ENCODE measurements at regions not wholly inside any gene's neighbourhood (a gene's known extent, or its start where the extent isn't known, plus 50 kb on each side); places are given as distances from the start of the nearest gene placed in this dataset.
"Not testable (repeated sequence)": the region's sequence is repeated elsewhere in the genome, so short reads cannot be mapped to it uniquely, and the experiment has no call there.

DNA sequence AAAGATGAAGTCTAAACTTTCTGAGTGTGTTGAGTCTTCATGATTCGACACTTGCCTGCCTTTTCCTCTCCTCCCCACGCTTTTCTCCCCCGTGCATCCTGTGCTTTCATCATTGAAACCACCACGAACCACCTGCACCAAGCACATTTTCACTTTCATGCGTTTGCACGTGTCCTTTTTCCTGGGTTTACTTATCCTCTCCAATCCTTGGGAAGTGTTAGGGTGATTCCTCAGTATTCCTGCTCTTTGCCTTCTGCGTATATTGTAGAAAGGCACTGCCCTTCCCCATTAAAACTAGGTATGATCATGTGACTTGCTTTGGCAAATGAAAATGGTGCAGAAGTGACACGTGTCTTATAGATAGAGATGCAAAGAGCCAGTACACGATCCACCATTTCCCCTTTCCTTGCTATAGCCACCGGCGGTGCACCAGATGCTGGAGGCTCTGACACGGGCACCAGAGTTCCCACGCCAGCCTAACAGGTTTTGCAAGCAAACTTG, 106.6 kb downstream of the BRMS1L start:
- DNase-seq, result no peak

DNA sequence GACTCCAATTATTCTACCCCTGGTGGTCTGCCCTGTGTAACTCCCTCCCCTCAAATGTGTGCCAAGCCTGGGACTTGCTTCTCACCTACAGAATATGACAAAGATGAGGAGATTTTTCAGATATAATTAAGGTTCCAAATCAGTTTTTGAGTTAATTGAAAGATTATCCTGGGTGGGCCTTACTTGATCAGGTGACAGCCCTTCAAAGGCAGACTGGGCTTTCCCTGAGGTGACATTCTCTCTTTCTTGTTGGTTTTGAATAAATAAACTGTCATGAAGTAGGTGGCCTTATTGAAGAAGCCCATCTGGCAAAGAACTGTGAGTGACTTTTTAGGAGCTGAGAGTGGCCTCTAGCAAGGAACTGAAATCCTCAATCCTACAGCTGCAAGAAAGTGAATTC, 106.0 kb downstream of the BRMS1L start:
- DNase-seq, result no peak

DNA sequence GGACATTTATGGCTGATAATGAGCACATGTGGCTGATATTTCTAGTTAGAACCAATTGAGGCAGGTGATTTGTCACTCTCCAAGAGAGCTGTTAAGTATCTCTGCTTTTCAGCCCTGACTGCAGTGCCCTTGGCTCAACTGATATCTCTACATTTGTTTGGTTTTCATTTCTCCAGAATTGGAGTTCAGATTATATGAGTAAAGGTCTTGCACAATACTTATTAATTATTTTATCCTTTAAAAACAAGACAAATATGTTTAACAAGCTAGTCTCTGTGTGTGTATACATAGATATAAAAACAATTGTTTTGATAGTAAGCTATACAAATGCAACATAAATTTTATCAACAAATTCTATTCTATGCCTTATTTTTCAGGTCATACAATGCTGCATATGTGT, 105.2 kb downstream of the BRMS1L start:
- no peak for DNase-seq

DNA sequence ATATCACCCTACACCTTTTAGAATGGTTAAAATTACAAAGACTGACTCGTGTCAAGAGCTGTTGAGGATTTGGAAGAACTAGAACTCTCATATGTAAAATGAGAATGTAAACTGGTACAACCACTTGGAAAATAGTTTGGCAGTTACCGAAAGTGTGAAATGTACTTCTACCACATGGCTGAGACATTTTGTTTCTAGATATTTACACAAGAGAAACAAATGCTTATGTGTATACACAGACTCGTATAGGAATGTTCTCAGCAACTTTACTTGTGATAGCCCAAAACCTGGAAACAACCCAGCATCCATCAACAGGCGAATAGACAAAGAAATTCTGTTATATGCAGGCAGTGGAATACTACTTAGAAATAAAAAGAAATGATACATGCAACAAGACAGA, 103.0 kb downstream of the BRMS1L start:
- DNase-seq, result peak; percentile 58

DNA sequence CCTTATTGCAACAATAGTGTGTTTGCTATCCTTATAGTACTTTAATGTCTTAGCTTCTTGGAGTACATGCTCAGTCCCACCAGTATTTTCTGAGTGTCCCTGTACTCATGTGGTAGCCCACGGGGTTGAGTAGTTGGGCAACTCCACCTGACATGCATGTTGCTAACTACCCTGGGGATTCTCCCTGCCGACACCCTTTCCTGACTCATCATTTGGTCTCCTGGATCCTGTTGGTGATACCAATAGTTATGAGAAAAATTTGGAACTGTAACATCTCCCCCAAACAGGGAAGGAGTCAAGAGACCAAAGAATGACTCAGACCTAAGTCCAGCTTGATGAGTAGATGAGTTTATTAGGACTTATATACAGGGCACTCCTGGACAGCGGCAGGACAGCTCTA, 101.6 kb downstream of the BRMS1L start:
- no peak for DNase-seq

DNA sequence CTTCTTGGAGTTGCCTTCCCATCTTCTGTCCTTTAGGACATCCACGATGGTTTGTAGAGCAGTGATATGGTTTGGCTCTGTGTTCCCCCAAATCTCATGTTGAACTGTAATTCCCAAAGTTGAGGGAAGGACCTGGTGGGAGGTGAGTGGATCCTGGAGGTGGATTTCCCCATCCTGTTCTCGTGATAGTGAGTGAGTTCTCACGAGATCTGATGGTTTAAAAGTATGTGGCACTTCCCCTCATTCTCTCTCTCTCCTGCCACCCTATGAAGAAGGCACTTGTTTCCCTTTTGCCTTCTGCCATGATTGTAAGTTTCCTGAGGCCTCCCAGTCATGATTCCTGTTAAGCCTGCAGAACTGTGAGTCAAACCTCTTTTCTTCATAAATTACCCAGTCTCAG, 99.2 kb downstream of the BRMS1L start:
- DNase-seq, result no peak

DNA sequence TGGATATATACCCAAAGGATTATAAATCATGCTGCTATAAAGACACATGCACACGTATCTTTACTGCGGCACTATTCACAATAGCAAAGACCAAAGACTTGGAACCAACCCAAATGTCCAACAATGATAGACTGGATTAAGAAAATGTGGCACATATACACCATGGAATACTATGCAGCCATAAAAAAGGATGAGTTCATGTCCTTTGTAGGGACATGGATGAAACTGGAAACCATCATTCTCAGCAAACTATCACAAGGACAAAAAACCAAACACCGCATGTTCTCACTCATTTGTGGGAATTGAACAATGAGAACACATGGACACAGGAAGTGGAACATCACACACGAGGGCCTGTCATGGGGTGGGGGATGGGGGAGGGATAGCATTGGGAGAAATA, 96.5 kb downstream of the BRMS1L start:
- not testable (repeated sequence) for DNase-seq

DNA sequence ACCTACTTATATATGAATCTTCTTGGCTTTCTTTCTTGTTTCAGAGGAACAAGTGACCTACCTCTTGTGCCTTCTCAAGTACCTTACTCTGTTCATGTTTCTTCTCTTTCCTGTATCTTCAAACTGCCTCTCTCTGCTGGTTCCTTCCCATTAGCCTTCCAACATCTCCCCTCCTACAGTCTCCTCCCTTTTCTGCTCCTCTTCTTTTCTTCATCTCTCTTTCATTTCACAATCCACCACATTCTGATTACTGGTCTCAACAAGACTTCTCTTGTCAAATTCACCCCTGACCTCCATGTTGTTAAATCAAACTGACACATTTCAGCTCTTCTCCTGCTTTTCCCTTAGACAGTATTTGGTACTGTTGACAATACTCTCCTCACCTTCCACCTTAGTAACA, 95.6 kb downstream of the BRMS1L start:
- no peak for DNase-seq
